ENCODE measurements at regions not wholly inside any gene's neighbourhood (a gene's known extent, or its start where the extent isn't known, plus 50 kb on each side); places are given as distances from the start of the nearest gene placed in this dataset.
A peak's percentile ranks its signal among the peaks of the same experiment; 100 is the strongest.

GRCh38 chr7:52085610-52086009 lies 769.0 kb upstream of the COBL start:
- Histone ChIP-seq H2AFZ (ENCODE audit: low read length) (no peak overlapping the region), H3K23ac (ENCODE audit: insufficient read length) (no peak overlapping the region), H2BK15ac (ENCODE audit: low read length) (no peak overlapping the region), H4K20me1 (replicated peaks in 1 of 2; ENCODE audit: control insufficient read depth in 1 of 2, insufficient read depth in 2 of 2, low read length in 2 of 2) (no peaks in the 10 kb centered on the region), H3K56ac (replicated peaks; ENCODE audit: insufficient read length, low read depth, low read length) (peak overlapping the region; percentile 5), H4K8ac (ENCODE audit: extremely low read depth, insufficient read depth, low read length) (no peak overlapping the region), H3K14ac (ENCODE audit: insufficient read length) (no peak overlapping the region), H3K27ac (ENCODE audit: low read depth, low read length) (peak overlapping the region; percentile 31; the same call in 1 of the 2 replicates), H3K18ac (ENCODE audit: extremely low read depth, low read length) (no peak overlapping the region), H3K4me1 (replicated peaks in 1 of 4; ENCODE audit: control insufficient read depth in 3 of 4, insufficient read depth in 4 of 4, low read length in 3 of 4) (peaks cover 5 to 13% (median 12%) of the 10 kb centered on the region in 4 experiments), H3K4ac (replicated peaks; ENCODE audit: insufficient read length, low read depth, low read length) (no peak overlapping the region), H3K79me1 (ENCODE audit: low read depth, low read length) (no peaks in the 10 kb centered on the region), H3K9ac (replicated peaks in 1 of 4; ENCODE audit: extremely low read depth in 1 of 4, low read depth in 3 of 4, low read length in 3 of 4) (no peak overlapping the region), H2BK120ac (replicated peaks; ENCODE audit: low read depth, low read length) (peak overlapping the region; percentile 67), H2AK5ac (ENCODE audit: low read depth, low read length) (no peak overlapping the region), H3K4me3 (ENCODE audit: extremely low read depth in 1 of 4, insufficient read depth in 2 of 4, low read depth in 3 of 4, low read length in 4 of 4) (0 out of 8 replicates have a peak overlapping the region, but pooled peaks of 1 of the 4 experiments have one; percentile 21), H4K91ac (replicated peaks; ENCODE audit: insufficient read length, low read length) (peak overlapping the region; percentile 38), H3K23me2 (ENCODE audit: low read depth, low read length) (peaks cover 4% of the 10 kb centered on the region; the same call in 1 of the 2 replicates), H3K27me3 (replicated peaks in 1 of 4; ENCODE audit: control insufficient read depth in 3 of 4, extremely low read depth in 1 of 4, insufficient read depth in 3 of 4, low read length in 3 of 4) (no peaks in the 10 kb centered on the region), H3K4me2 (ENCODE audit: insufficient read depth in 1 of 2, low read depth in 2 of 2, low read length in 2 of 2) (peak overlapping the region; percentile 35 to 37), H2BK20ac (ENCODE audit: low read length) (peak overlapping the region; percentile 9; the same call in 1 of the 2 replicates), H3K9me3 (ENCODE audit: insufficient read depth in 2 of 2, low read depth in 1 of 2, low read length in 1 of 2) (no peaks in the 10 kb centered on the region), H4K5ac (ENCODE audit: insufficient read length, low read depth, low read length) (no peak overlapping the region), H2BK12ac (ENCODE audit: low read depth, low read length) (no peak overlapping the region), H3K79me2 (ENCODE audit: control insufficient read depth in 1 of 2, insufficient read depth in 2 of 2, low read length in 2 of 2) (no peaks in the 10 kb centered on the region), H2BK5ac (ENCODE audit: low read depth, low read length) (peak overlapping the region; percentile 95; the same call in 1 of the 2 replicates), H3K36me3 (ENCODE audit: control insufficient read depth in 2 of 4, insufficient read depth in 4 of 4, low read length in 3 of 4) (no peaks in the 10 kb centered on the region)
- DNase-seq (ENCODE audit: low read depth in 1 of 2, low spot score in 2 of 2): peak in 1 of 2 experiments; percentile 44
- WGBS, 2 experiments (ENCODE audit: extremely low coverage in 1 of 2, insufficient coverage in 1 of 2, insufficient read length in 1 of 2, insufficient replicate concordance in 2 of 2, low coverage in 1 of 2, low lambda C conversion rate in 2 of 2, missing lambda C conversion rate in 1 of 2): 40% methylated on average over 2 of the region's 2 CpGs; no CpG with 5 or more reads in 1 of the 2 experiments
- POLR2A ChIA-PET (ENCODE audit: partially characterized antibody): interaction anchor here (1.5 kb wide), 1 partner anchor 8 kb away, joined by 5 read pairs; no protein-coding TSS in a partner anchor
- CTCF ChIA-PET (ENCODE audit: partially characterized antibody): interaction anchor here (1.0 kb wide), 1 partner anchor 67 kb away, joined by 3 read pairs; no protein-coding TSS in a partner anchor
- peak; percentile 50 for FAIRE-seq
- TF ChIP-seq GABPA (IDR thresholded peaks at IDR 0.05; ENCODE audit: borderline replicate concordance, insufficient read depth, low read length) (no peak), CHD2 (IDR thresholded peaks at IDR 0.05; ENCODE audit: low read length) (no peak), ASH2L (IDR thresholded peaks at IDR 0.05; ENCODE audit: low read length) (peak; percentile 66), SP2 (IDR thresholded peaks at IDR 0.05; ENCODE audit: low read length) (no peak), EZH2 (IDR thresholded peaks at IDR 0.05; ENCODE audit: low read depth, low read length, severe bottlenecking) (no peak), TEAD4 (IDR thresholded peaks at IDR 0.05; ENCODE audit: low read depth, low read length) (no peak), EP300 (IDR thresholded peaks at IDR 0.05; ENCODE audit: borderline replicate concordance in 1 of 2, low read depth in 2 of 2, low read length in 2 of 2) (0 out of 3 replicates have a peak, but pooled peaks of 1 of the 2 experiments have one; percentile 41), SP1 (IDR thresholded peaks at IDR 0.05; ENCODE audit: low read depth, low read length) (peak; percentile 84), SRF (IDR thresholded peaks at IDR 0.05; ENCODE audit: low read depth, low read length) (no peak), TCF12 (IDR thresholded peaks at IDR 0.05; ENCODE audit: low read depth, low read length) (no peak), USF2 (IDR thresholded peaks at IDR 0.05; ENCODE audit: low read length) (no peak), BCL11A (IDR thresholded peaks at IDR 0.05; ENCODE audit: low read depth in 2 of 2, low read length in 2 of 2) (no peak), BRCA1 (IDR thresholded peaks at IDR 0.05; ENCODE audit: low read depth, low read length) (no peak)

All from H1 (cell line).